H1 (cell line): ENCODE measurements at regions not wholly inside any gene's neighbourhood (a gene's known extent, or its start where the extent isn't known, plus 50 kb on each side); places are given as distances from the start of the nearest gene placed in this dataset.

ENCODE experiments used
- CTCF ChIA-PET: fragments of 300-600 bp; sonication (Branson Sonifier 250); formaldehyde crosslinking; loops from one replicate; lab custom pipeline; 2021; ENCODE audit not compliant: partially characterized antibody; lab: Charles Lee
- POLR2A ChIA-PET: fragments of 300-600 bp; sonication (Branson Sonifier 250); formaldehyde crosslinking; loops from one replicate; lab custom pipeline; 2021; ENCODE audit warnings: inconsistent platforms; ENCODE audit not compliant: partially characterized antibody; lab: Charles Lee
- DNase-seq, 2 experiments: peaks; one replicate each; pipeline versions ENCODE4 v3.0.0 to v3.0.0-alpha.2; 2010 to 2022; ENCODE audit warnings: low spot score in 2 of 2, low read depth in 1 of 2, mixed read lengths in 1 of 2
- FAIRE-seq: peaks from 2 replicates; lab custom pipeline; 2011; peaks lifted over from hg19 to GRCh38; lab: Jason Lieb, UNC
- H2AFZ ChIP-seq: 2 replicates; pipeline ENCODE4 v1.8.1; 2012; ENCODE audit warnings: low read length, inconsistent platforms
- H2AK5ac ChIP-seq: 2 replicates; pipeline ENCODE4 v1.6.1; 2013; ENCODE audit warnings: low read depth, low read length
- H2BK120ac ChIP-seq: replicated peaks from 2 replicates; pipeline ENCODE3; 2013; ENCODE audit warnings: low read depth, low read length, inconsistent platforms
- H2BK12ac ChIP-seq: 2 replicates; pipeline ENCODE4 v1.6.1; 2013; ENCODE audit warnings: low read depth, low read length
- H2BK15ac ChIP-seq: 2 replicates; pipeline ENCODE4 v1.6.1; 2013; ENCODE audit warnings: low read length
- H2BK20ac ChIP-seq: 2 replicates; pipeline ENCODE4 v1.6.1; 2013; ENCODE audit warnings: low read length
- H2BK5ac ChIP-seq: 2 replicates; pipeline ENCODE4 v1.6.1; 2013; ENCODE audit warnings: low read depth, low read length
- H3K14ac ChIP-seq: 2 replicates; pipeline ENCODE4 v1.6.1; 2013; ENCODE audit warnings: inconsistent platforms; ENCODE audit not compliant: insufficient read length
- H3K18ac ChIP-seq: 2 replicates; pipeline ENCODE4 v1.6.1; 2013; ENCODE audit warnings: low read length; ENCODE audit errors: extremely low read depth
- H3K23ac ChIP-seq: 2 replicates; pipeline ENCODE4 v1.6.1; 2013; ENCODE audit warnings: inconsistent platforms; ENCODE audit not compliant: insufficient read length
- H3K23me2 ChIP-seq: 2 replicates; pipeline ENCODE4 v1.6.1; 2013; ENCODE audit warnings: low read depth, low read length
- H3K27ac ChIP-seq: 2 replicates; pipeline ENCODE4 v1.6.1; 2011; ENCODE audit warnings: low read depth, low read length, inconsistent platforms
- H3K27me3 ChIP-seq, 4 experiments: replicated peaks in 1 of 4; 1 replicate in 1 of 4; 2 replicates in 3 of 4; pipeline versions ENCODE4 v1.6.1 to v1.8.1; 2011 to 2013; ENCODE audit warnings: low read length in 3 of 4, mild to moderate bottlenecking in 3 of 4, inconsistent platforms in 2 of 4, mixed read lengths in 2 of 4, moderate library complexity in 1 of 4; ENCODE audit not compliant: control insufficient read depth in 3 of 4, insufficient read depth in 3 of 4; ENCODE audit errors: extremely low read depth in 1 of 4
- H3K36me3 ChIP-seq, 4 experiments: 2 replicates each; pipeline versions ENCODE4 v1.6.1 to v1.8.1; 2011 to 2013; ENCODE audit warnings: mild to moderate bottlenecking in 4 of 4, low read length in 3 of 4, moderate library complexity in 2 of 4, control low read depth in 1 of 4, inconsistent platforms in 1 of 4; ENCODE audit not compliant: insufficient read depth in 4 of 4, control insufficient read depth in 2 of 4
- H3K4ac ChIP-seq: replicated peaks from 2 replicates; pipeline ENCODE3; 2013; ENCODE audit warnings: low read length, low read depth, mixed read lengths, inconsistent platforms; ENCODE audit not compliant: insufficient read length
- H3K4me1 ChIP-seq, 4 experiments: replicated peaks in 1 of 4; 1 replicate in 1 of 4; 2 replicates in 3 of 4; pipeline versions ENCODE4 v1.6.1 to v1.8.1; 2011 to 2013; ENCODE audit warnings: low read length in 3 of 4, inconsistent platforms in 2 of 4, mixed read lengths in 1 of 4; ENCODE audit not compliant: insufficient read depth in 4 of 4, control insufficient read depth in 3 of 4
- H3K4me2 ChIP-seq, 2 experiments: 2 replicates each; pipeline versions ENCODE4 v1.6.1 to v1.8.1; 2011 to 2013; ENCODE audit warnings: low read depth in 2 of 2, low read length in 2 of 2, control low read depth in 1 of 2, inconsistent platforms in 1 of 2, mild to moderate bottlenecking in 1 of 2; ENCODE audit not compliant: insufficient read depth in 1 of 2
- H3K4me3 ChIP-seq, 4 experiments: fragments of 200-600, 300-600 bp in 1 of 4; sonication (generic), shearing (Covaris generic), sonication (Bioruptor Twin) in 1 of 4; 2 replicates each; pipeline versions ENCODE4 v1.5.1 to v1.8.1; 2011 to 2016; ENCODE audit warnings: low read length in 4 of 4, low read depth in 3 of 4, control low read depth in 2 of 4, inconsistent platforms in 2 of 4, mild to moderate bottlenecking in 2 of 4, mixed read lengths in 1 of 4, moderate library complexity in 1 of 4; ENCODE audit not compliant: insufficient read depth in 2 of 4; ENCODE audit errors: extremely low read depth in 1 of 4
- H3K56ac ChIP-seq: replicated peaks from 2 replicates; pipeline ENCODE3; 2013; ENCODE audit warnings: low read depth, mild to moderate bottlenecking, mixed read lengths, low read length, inconsistent platforms; ENCODE audit not compliant: insufficient read length
- H3K79me1 ChIP-seq: 2 replicates; pipeline ENCODE4 v1.6.1; 2013; ENCODE audit warnings: low read depth, low read length, control low read depth
- H3K79me2 ChIP-seq, 2 experiments: 2 replicates each; pipeline versions ENCODE4 v1.6.1 to v1.8.1; 2012 to 2013; ENCODE audit warnings: low read length in 2 of 2, mild to moderate bottlenecking in 2 of 2, inconsistent platforms in 1 of 2; ENCODE audit not compliant: insufficient read depth in 2 of 2, control insufficient read depth in 1 of 2
- H3K9ac ChIP-seq, 4 experiments: replicated peaks in 1 of 4; 1 replicate in 1 of 4; 2 replicates in 3 of 4; pipeline versions ENCODE4 v1.6.1 to v1.8.1; 2011 to 2013; ENCODE audit warnings: low read depth in 3 of 4, low read length in 3 of 4, control low read depth in 2 of 4, mild to moderate bottlenecking in 2 of 4, moderate library complexity in 2 of 4, inconsistent platforms in 1 of 4; ENCODE audit errors: extremely low read depth in 1 of 4
- H3K9me3 ChIP-seq, 2 experiments: 2 replicates each; pipeline versions ENCODE4 v1.6.1 to v1.8.1; 2012 to 2013; ENCODE audit warnings: mild to moderate bottlenecking in 2 of 2, moderate library complexity in 2 of 2, control low read depth in 1 of 2, inconsistent platforms in 1 of 2, low read depth in 1 of 2, low read length in 1 of 2, mixed read lengths in 1 of 2; ENCODE audit not compliant: insufficient read depth in 2 of 2
- H4K20me1 ChIP-seq, 2 experiments: replicated peaks in 1 of 2; 2 replicates each; pipeline versions ENCODE3 to v1.8.1; 2011 to 2013; ENCODE audit warnings: inconsistent platforms in 2 of 2, low read length in 2 of 2, mild to moderate bottlenecking in 1 of 2; ENCODE audit not compliant: insufficient read depth in 2 of 2, control insufficient read depth in 1 of 2
- H4K5ac ChIP-seq: 2 replicates; pipeline ENCODE4 v1.6.1; 2013; ENCODE audit warnings: low read length, low read depth, mixed read lengths, inconsistent platforms; ENCODE audit not compliant: insufficient read length
- H4K8ac ChIP-seq: 2 replicates; pipeline ENCODE4 v1.8.0; 2013; ENCODE audit warnings: mild to moderate bottlenecking, moderate library complexity, low read length, inconsistent platforms; ENCODE audit not compliant: insufficient read depth; ENCODE audit errors: extremely low read depth
- H4K91ac ChIP-seq: replicated peaks from 2 replicates; pipeline ENCODE3; 2013; ENCODE audit warnings: low read length, mixed read lengths, inconsistent platforms; ENCODE audit not compliant: insufficient read length
- ASH2L ChIP-seq: fragments of 200-600, 300-600 bp; sonication (generic); IDR thresholded peaks from one replicate; pipeline ENCODE4 v1.7.1; 2017; ENCODE audit warnings: low read length
- BACH1 ChIP-seq: IDR thresholded peaks from 2 replicates; pipeline ENCODE4 v1.6.1; 2012; ENCODE audit warnings: low read length, improper control_type of control experiment
- CBX8 ChIP-seq: fragments of 300-800, 300-1000 bp; sonication (generic); IDR thresholded peaks from 2 replicates; pipeline ENCODE4 v1.7.1; 2016; ENCODE audit warnings: low read depth, low read length, borderline replicate concordance
- CREB1 ChIP-seq: IDR thresholded peaks from 2 replicates; pipeline ENCODE4 v1.6.1; 2012; ENCODE audit warnings: inconsistent platforms
- HDAC2 ChIP-seq, 2 experiments: fragments of 300-600 bp in 1 of 2; sonication (generic) in 1 of 2; IDR thresholded peaks; 2 replicates each; pipeline ENCODE4 v1.6.1; 2011 to 2012; ENCODE audit warnings: low read depth in 2 of 2, low read length in 2 of 2, mild to moderate bottlenecking in 2 of 2, moderate library complexity in 2 of 2, borderline replicate concordance in 1 of 2, inconsistent platforms in 1 of 2
- KDM4A ChIP-seq: IDR thresholded peaks from one replicate; pipeline ENCODE4 v1.7.1; 2012; ENCODE audit warnings: low read depth, mild to moderate bottlenecking, moderate library complexity, low read length, inconsistent platforms; ENCODE audit not compliant: severe bottlenecking
- PHF8 ChIP-seq: fragments of 200-600 bp; sonication (generic); conservative IDR thresholded peaks from 2 replicates; pipeline ENCODE4 v1.7.1; 2012; ENCODE audit warnings: low read depth, mild to moderate bottlenecking, inconsistent platforms, low read length, moderate library complexity
- POLR2AphosphoS5 ChIP-seq: IDR thresholded peaks from 2 replicates; pipeline ENCODE4 v1.6.1; 2011; ENCODE audit warnings: low read depth, low read length
- SAP30 ChIP-seq: fragments of 300-600 bp; sonication (generic); IDR thresholded peaks from 2 replicates; pipeline ENCODE4 v1.7.1; 2012; ENCODE audit warnings: low read length, moderate library complexity, mild to moderate bottlenecking, inconsistent platforms; ENCODE audit not compliant: insufficient read depth, insufficient replicate concordance
- SIRT6 ChIP-seq: IDR thresholded peaks from one replicate; pipeline ENCODE4 v1.7.1; 2012; ENCODE audit warnings: low read length, inconsistent platforms
- TAF1 ChIP-seq: IDR thresholded peaks from 2 replicates; pipeline ENCODE4 v1.6.1; 2011; ENCODE audit warnings: mild to moderate bottlenecking, low read depth, low read length
- YY1 ChIP-seq: IDR thresholded peaks from 2 replicates; pipeline ENCODE4 v1.6.1; 2011; ENCODE audit warnings: low read depth, mild to moderate bottlenecking, low read length
- WGBS, 2 experiments: shearing (Covaris generic) in 1 of 2; methylation state at CpG; one replicate each; pipeline versions ENCODE4 v1.1.6 to v1.1.7; 2013 to 2015; ENCODE audit warnings: low lambda C conversion rate in 2 of 2, mixed read lengths in 2 of 2, inconsistent platforms in 1 of 2, low coverage in 1 of 2, missing lambda C conversion rate in 1 of 2; ENCODE audit not compliant: insufficient replicate concordance in 2 of 2, insufficient coverage in 1 of 2, insufficient read length in 1 of 2; ENCODE audit errors: extremely low coverage in 1 of 2, missing lambda C conversion rate in 1 of 2; 5-methylcytosine and 5-hydroxymethylcytosine counted together
- TF ChIP-seq, protein P1 (sequence below): IDR thresholded peaks from 2 replicates; pipeline ENCODE4 v1.6.1; 2012; ENCODE audit warnings: low read length, inconsistent platforms

DNA sequence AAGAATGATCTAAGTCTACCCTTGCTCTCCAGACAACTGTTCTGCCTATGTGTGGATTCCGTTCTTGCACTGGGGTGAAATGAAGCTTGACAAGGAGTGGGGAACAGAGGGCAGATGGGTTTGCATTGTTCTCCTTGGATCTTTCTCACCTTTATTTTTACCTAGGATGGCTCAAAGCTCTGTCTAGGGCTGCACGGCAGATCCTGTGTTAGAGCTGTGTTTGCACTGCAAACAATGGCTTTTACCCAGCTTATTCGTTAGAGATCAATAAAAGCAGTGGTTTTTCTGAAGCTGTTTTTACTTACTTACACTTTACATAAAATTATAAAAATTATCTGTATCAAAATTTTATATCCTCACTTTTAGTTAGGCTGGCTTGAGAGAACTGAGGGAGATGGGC lies 105.1 kb downstream of the LRIG3 start:
- no peak overlapping the region for H2AFZ ChIP-seq
- H3K79me1 ChIP-seq = no peaks in the 10 kb centered on the region
- H3K23ac ChIP-seq = no peak overlapping the region
- no peak overlapping the region for H2BK5ac ChIP-seq
- H3K4ac ChIP-seq = no peak overlapping the region
- H3K4me1 ChIP-seq = peaks cover 0 to 3% (median 0%) of the 10 kb centered on the region in 4 experiments; a peak in 1 of 7 replicates
- H3K27me3 ChIP-seq = no peaks in the 10 kb centered on the region
- no peaks in the 10 kb centered on the region for H3K36me3 ChIP-seq
- FAIRE-seq (no peak), DNase-seq (no peak)
- H2BK12ac ChIP-seq = no peak overlapping the region
- H2BK20ac ChIP-seq = no peak overlapping the region
- H3K14ac ChIP-seq = no peak overlapping the region
- H2AK5ac ChIP-seq = no peak overlapping the region
- ChIA-PET POLR2A (no interaction called here), CTCF (interaction anchor here (0.6 to 0.9 kb wide), 3 partner anchors 11 to 333 kb away, joined by 4 to 5 read pairs (median 4); no protein-coding TSS in a partner anchor)
- TF ChIP-seq KDM4A (no peak), YY1 (no peak), SIRT6 (no peak), CREB1 (no peak), ASH2L (no peak), SAP30 (no peak), TAF1 (no peak), CBX8 (no peak), PHF8 (no peak), BACH1 (no peak), HDAC2 (IDR thresholded peaks at IDR 0.05; ENCODE audit: borderline replicate concordance in 1 of 2, low read depth in 2 of 2, low read length in 2 of 2) (no peak), POLR2AphosphoS5 (no peak)
- TF ChIP-seq, protein P1, sequence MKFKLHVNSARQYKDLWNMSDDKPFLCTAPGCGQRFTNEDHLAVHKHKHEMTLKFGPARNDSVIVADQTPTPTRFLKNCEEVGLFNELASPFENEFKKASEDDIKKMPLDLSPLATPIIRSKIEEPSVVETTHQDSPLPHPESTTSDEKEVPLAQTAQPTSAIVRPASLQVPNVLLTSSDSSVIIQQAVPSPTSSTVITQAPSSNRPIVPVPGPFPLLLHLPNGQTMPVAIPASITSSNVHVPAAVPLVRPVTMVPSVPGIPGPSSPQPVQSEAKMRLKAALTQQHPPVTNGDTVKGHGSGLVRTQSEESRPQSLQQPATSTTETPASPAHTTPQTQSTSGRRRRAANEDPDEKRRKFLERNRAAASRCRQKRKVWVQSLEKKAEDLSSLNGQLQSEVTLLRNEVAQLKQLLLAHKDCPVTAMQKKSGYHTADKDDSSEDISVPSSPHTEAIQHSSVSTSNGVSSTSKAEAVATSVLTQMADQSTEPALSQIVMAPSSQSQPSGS = no peak
- H2BK120ac ChIP-seq = no peak overlapping the region
- no peak overlapping the region for H3K18ac ChIP-seq
- no peaks in the 10 kb centered on the region for H3K9me3 ChIP-seq
- no peak overlapping the region for H3K4me3 ChIP-seq
- H4K20me1 ChIP-seq = no peaks in the 10 kb centered on the region
- H3K9ac ChIP-seq = no peak overlapping the region
- 90% methylated on average over 3 of the region's 3 CpGs; no CpG with 5 or more reads in 1 of the 2 experiments for WGBS, 2 experiments
- no peak overlapping the region for H2BK15ac ChIP-seq
- no peak overlapping the region for H3K56ac ChIP-seq
- no peak overlapping the region for H4K8ac ChIP-seq
- no peak overlapping the region for H3K27ac ChIP-seq
- H4K5ac ChIP-seq = no peak overlapping the region
- H3K4me2 ChIP-seq = no peak overlapping the region
- no peaks in the 10 kb centered on the region for H3K79me2 ChIP-seq
- no peak overlapping the region for H4K91ac ChIP-seq
- no peaks in the 10 kb centered on the region for H3K23me2 ChIP-seq
